ENCODE measurements at regions not wholly inside any gene's neighbourhood (a gene's known extent, or its start where the extent isn't known, plus 50 kb on each side); places are given as distances from the start of the nearest gene placed in this dataset.

GRCh38 chr5:101877451-101877850 lies 418.6 kb downstream of the SLCO4C1 start:
- no peaks in the 10 kb centered on the region for H3K27me3 ChIP-seq (ENCODE audit: insufficient read depth, low read length)
- no peak overlapping the region for H2AFZ ChIP-seq (ENCODE audit: low read depth, low read length)
- H3K36me3 ChIP-seq (ENCODE audit: insufficient read depth, low read length): no peaks in the 10 kb centered on the region
- H3K9me3 ChIP-seq (ENCODE audit: low read length): no peaks in the 10 kb centered on the region
- no peak overlapping the region for H3K4me3 ChIP-seq (ENCODE audit: low read length)
- no peaks in the 10 kb centered on the region for H3K4me1 ChIP-seq (ENCODE audit: insufficient read depth, low read length)

GRCh38 chr5:101866473-101866872 lies 429.6 kb downstream of the SLCO4C1 start:
- H3K36me3 ChIP-seq (ENCODE audit: insufficient read depth, low read length): no peaks in the 10 kb centered on the region
- H3K4me1 ChIP-seq (ENCODE audit: insufficient read depth, low read length): peaks cover 5% of the 10 kb centered on the region
- H3K27me3 ChIP-seq (ENCODE audit: insufficient read depth, low read length): no peaks in the 10 kb centered on the region

GRCh38 chr5:101860563-101860962 lies 435.5 kb downstream of the SLCO4C1 start:
- Histone ChIP-seq H2AFZ (ENCODE audit: low read depth, low read length) (no peak overlapping the region), H3K4me3 (ENCODE audit: low read length) (no peak overlapping the region), H3K9me3 (ENCODE audit: low read length) (no peaks in the 10 kb centered on the region), H3K4me1 (ENCODE audit: insufficient read depth, low read length) (no peaks in the 10 kb centered on the region), H3K27me3 (ENCODE audit: insufficient read depth, low read length) (no peaks in the 10 kb centered on the region), H3K36me3 (ENCODE audit: insufficient read depth, low read length) (no peaks in the 10 kb centered on the region)

More at GRCh38 chr5:101866473-101866872, 429.6 kb downstream of the SLCO4C1 start:
- Histone ChIP-seq H3K4me3 (ENCODE audit: low read length) (no peak overlapping the region), H3K9me3 (ENCODE audit: low read length) (no peaks in the 10 kb centered on the region), H2AFZ (ENCODE audit: low read depth, low read length) (no peak overlapping the region)

DNA sequence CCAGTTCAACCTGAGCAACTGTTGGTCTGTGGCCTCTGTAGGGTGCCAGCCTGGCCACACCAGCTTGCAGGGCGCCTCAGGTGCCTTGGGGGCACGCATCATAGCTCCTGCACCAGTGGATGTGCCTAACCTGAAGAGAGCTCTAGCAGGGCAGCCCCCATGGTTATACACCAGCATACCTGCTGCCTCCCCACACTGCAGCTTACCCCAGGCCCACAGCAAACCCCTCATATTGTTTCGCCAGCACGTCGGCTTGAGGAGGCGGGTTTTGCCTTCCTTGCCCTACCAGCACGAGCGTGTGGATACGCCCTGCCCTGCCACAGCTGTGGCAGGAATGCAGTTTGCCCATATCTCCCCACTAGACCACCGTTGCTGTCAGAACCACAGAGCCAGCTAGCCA lies 435.9 kb downstream of the SLCO4C1 start:
- Histone ChIP-seq H2AFZ (ENCODE audit: low read depth, low read length) (no peak overlapping the region), H3K36me3 (ENCODE audit: insufficient read depth, low read length) (no peaks in the 10 kb centered on the region), H3K9me3 (ENCODE audit: low read length) (no peaks in the 10 kb centered on the region), H3K4me3 (ENCODE audit: low read length) (no peak overlapping the region), H3K27me3 (ENCODE audit: insufficient read depth, low read length) (no peaks in the 10 kb centered on the region), H3K4me1 (ENCODE audit: insufficient read depth, low read length) (no peaks in the 10 kb centered on the region)

GRCh38 chr5:101846496-101846895 lies 449.6 kb downstream of the SLCO4C1 start:
- Histone ChIP-seq H3K9me3 (ENCODE audit: low read length) (no peaks in the 10 kb centered on the region), H3K4me3 (ENCODE audit: low read length) (no peak overlapping the region), H3K4me1 (ENCODE audit: insufficient read depth, low read length) (peaks cover 4% of the 10 kb centered on the region), H3K27me3 (ENCODE audit: insufficient read depth, low read length) (no peaks in the 10 kb centered on the region), H3K36me3 (ENCODE audit: insufficient read depth, low read length) (no peaks in the 10 kb centered on the region), H2AFZ (ENCODE audit: low read depth, low read length) (no peak overlapping the region)

DNA sequence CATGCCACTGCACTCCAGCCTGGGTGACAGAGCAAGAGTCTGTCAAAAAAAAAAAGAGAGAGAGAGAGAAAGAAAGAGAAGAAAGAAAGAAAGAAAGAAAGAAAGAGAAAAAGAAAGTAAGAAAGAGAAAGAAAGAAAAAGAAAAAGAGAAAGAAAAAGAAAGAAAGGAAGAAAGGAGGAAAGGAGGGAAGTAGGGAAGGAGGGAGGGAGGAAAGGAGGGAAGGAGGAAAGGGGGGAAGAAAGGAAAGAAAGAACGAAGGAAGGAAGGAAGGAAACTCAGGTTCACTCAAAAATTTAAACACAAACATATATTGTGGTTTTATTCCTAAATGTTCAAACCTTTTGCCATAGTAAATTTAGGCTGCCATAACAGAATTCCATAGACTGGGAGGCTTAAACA lies 453.0 kb downstream of the SLCO4C1 start:
- H3K27me3 ChIP-seq (ENCODE audit: insufficient read depth, low read length): no peaks in the 10 kb centered on the region
- no peak overlapping the region for H3K4me3 ChIP-seq (ENCODE audit: low read length)
- H2AFZ ChIP-seq (ENCODE audit: low read depth, low read length): no peak overlapping the region
- H3K4me1 ChIP-seq (ENCODE audit: insufficient read depth, low read length): peaks cover 4% of the 10 kb centered on the region
- no peaks in the 10 kb centered on the region for H3K9me3 ChIP-seq (ENCODE audit: low read length)
- H3K36me3 ChIP-seq (ENCODE audit: insufficient read depth, low read length): no peaks in the 10 kb centered on the region

DNA sequence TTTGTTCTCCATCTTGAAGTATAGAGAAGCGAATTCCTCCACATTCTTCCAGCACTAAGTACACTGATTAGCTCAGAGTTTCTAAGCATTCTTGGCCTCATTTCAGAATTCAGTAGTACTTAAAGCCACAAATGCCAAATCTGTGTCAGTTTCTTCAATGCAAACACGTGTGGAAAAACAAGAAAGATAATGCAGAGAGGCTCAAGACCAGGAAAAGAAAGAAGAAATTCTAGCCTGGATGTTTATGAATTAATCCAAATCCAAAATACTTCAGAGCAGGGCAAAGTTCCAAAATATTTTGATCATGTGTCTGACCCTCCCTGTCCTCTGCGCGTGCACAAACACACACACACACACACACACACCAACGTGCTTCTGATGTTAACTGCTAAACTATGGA lies 457.6 kb downstream of the SLCO4C1 start:
- H3K4me1 ChIP-seq (ENCODE audit: insufficient read depth, low read length): no peaks in the 10 kb centered on the region
- no peaks in the 10 kb centered on the region for H3K36me3 ChIP-seq (ENCODE audit: insufficient read depth, low read length)
- no peak overlapping the region for H2AFZ ChIP-seq (ENCODE audit: low read depth, low read length)
- H3K27me3 ChIP-seq (ENCODE audit: insufficient read depth, low read length): no peaks in the 10 kb centered on the region
- no peaks in the 10 kb centered on the region for H3K9me3 ChIP-seq (ENCODE audit: low read length)
- H3K4me3 ChIP-seq (ENCODE audit: low read length): no peak overlapping the region

DNA sequence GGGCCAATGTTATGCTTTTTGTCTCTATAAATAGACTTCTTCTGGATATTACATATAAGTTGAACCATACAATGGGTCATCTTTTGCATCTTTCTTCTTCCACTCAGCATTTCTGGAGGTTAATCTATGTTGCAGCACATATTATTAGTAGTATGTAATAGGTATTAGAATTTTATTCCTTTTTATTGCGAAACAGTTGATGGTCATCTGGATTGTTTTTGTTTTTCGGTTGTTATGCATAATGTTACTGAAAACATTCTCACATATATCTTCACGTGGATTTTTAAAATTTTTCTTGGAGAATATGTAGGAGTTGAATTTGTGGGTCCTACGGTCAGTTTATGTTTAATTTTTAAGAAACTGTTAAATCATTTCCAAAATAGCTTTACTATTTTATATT lies 466.8 kb downstream of the SLCO4C1 start:
- Histone ChIP-seq H3K4me3 (ENCODE audit: low read length) (no peak overlapping the region), H3K4me1 (ENCODE audit: insufficient read depth, low read length) (no peaks in the 10 kb centered on the region), H3K36me3 (ENCODE audit: insufficient read depth, low read length) (no peaks in the 10 kb centered on the region), H2AFZ (ENCODE audit: low read depth, low read length) (no peak overlapping the region), H3K27me3 (ENCODE audit: insufficient read depth, low read length) (no peaks in the 10 kb centered on the region), H3K9me3 (ENCODE audit: low read length) (no peaks in the 10 kb centered on the region)

- peaks cover 2% of the 10 kb centered on the region for H3K9me3 ChIP-seq (ENCODE audit: low read length)
- H2AFZ ChIP-seq (ENCODE audit: low read depth, low read length): no peak overlapping the region
- no peak overlapping the region for H3K4me3 ChIP-seq (ENCODE audit: low read length)
- H3K4me1 ChIP-seq (ENCODE audit: insufficient read depth, low read length): no peaks in the 10 kb centered on the region
- no peaks in the 10 kb centered on the region for H3K27me3 ChIP-seq (ENCODE audit: insufficient read depth, low read length)
- no peaks in the 10 kb centered on the region for H3K36me3 ChIP-seq (ENCODE audit: insufficient read depth, low read length)
These were observed 484.6 kb downstream of the SLCO4C1 start for GRCh38 chr5:101811466-101811865.

GRCh38 chr5:101806410-101806809 lies 489.7 kb downstream of the SLCO4C1 start:
- peaks cover 2% of the 10 kb centered on the region for H3K9me3 ChIP-seq (ENCODE audit: low read length)
- no peak overlapping the region for H2AFZ ChIP-seq (ENCODE audit: low read depth, low read length)
- H3K36me3 ChIP-seq (ENCODE audit: insufficient read depth, low read length): no peaks in the 10 kb centered on the region
- no peak overlapping the region for H3K4me3 ChIP-seq (ENCODE audit: low read length)
- no peaks in the 10 kb centered on the region for H3K4me1 ChIP-seq (ENCODE audit: insufficient read depth, low read length)
- H3K27me3 ChIP-seq (ENCODE audit: insufficient read depth, low read length): no peaks in the 10 kb centered on the region

- Histone ChIP-seq H3K4me1 (ENCODE audit: insufficient read depth, low read length) (no peaks in the 10 kb centered on the region), H3K9me3 (ENCODE audit: low read length) (peaks cover 3% of the 10 kb centered on the region), H2AFZ (ENCODE audit: low read depth, low read length) (no peak overlapping the region), H3K36me3 (ENCODE audit: insufficient read depth, low read length) (no peaks in the 10 kb centered on the region), H3K4me3 (ENCODE audit: low read length) (no peak overlapping the region), H3K27me3 (ENCODE audit: insufficient read depth, low read length) (peaks cover 2% of the 10 kb centered on the region)
These were observed 499.7 kb downstream of the SLCO4C1 start for GRCh38 chr5:101796427-101796826.

DNA sequence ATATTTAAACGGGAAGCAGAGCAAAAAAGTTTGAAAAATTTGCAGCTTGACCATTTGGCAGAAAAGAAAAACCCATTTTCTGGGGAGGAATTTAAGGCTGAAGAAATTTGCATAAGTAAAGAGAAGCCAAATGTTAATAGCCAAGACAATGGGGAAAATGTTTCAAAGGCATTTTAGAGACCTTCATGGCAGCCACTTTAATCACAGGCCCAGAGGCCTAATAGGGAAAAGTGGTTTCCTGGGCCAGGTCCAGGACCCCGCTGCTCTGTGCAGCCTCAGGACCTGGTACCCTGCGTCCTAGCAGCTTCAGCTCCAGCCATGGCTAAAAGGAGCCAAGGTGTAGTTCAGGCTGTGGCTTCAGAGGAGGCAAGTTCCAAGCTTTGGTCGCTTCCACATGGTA lies 507.3 kb downstream of the SLCO4C1 start:
- no peaks in the 10 kb centered on the region for H3K4me1 ChIP-seq (ENCODE audit: insufficient read depth, low read length)
- H3K36me3 ChIP-seq (ENCODE audit: insufficient read depth, low read length): no peaks in the 10 kb centered on the region
- no peak overlapping the region for H2AFZ ChIP-seq (ENCODE audit: low read depth, low read length)
- peaks cover 22% of the 10 kb centered on the region for H3K27me3 ChIP-seq (ENCODE audit: insufficient read depth, low read length)
- H3K4me3 ChIP-seq (ENCODE audit: low read length): no peak overlapping the region
- H3K9me3 ChIP-seq (ENCODE audit: low read length): peaks cover 3% of the 10 kb centered on the region

DNA sequence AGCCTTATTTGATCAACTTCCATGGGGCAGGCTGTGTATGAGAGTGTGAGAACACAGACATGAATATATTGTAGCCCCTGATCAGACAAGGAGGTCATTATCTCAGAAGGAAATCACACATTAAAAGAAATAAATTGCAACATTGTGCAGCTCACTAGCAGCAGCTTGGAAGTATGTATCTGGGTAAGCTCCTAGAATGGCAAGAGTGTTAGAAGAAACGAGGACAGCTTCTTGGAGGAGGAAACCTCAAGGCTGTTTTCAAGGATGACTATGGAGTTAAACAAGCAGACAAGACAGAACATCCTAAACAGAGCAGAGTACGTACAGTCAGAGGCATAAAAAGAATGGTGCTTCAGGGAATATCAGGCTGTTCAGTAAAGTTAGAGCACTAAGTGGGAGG lies 511.0 kb downstream of the SLCO4C1 start:
- no peak overlapping the region for H3K4me3 ChIP-seq (ENCODE audit: low read length)
- H2AFZ ChIP-seq (ENCODE audit: low read depth, low read length): no peak overlapping the region
- peaks cover 9% of the 10 kb centered on the region for H3K4me1 ChIP-seq (ENCODE audit: insufficient read depth, low read length)
- H3K36me3 ChIP-seq (ENCODE audit: insufficient read depth, low read length): no peaks in the 10 kb centered on the region
- peaks cover 25% of the 10 kb centered on the region for H3K27me3 ChIP-seq (ENCODE audit: insufficient read depth, low read length)
- H3K9me3 ChIP-seq (ENCODE audit: low read length): no peaks in the 10 kb centered on the region

DNA sequence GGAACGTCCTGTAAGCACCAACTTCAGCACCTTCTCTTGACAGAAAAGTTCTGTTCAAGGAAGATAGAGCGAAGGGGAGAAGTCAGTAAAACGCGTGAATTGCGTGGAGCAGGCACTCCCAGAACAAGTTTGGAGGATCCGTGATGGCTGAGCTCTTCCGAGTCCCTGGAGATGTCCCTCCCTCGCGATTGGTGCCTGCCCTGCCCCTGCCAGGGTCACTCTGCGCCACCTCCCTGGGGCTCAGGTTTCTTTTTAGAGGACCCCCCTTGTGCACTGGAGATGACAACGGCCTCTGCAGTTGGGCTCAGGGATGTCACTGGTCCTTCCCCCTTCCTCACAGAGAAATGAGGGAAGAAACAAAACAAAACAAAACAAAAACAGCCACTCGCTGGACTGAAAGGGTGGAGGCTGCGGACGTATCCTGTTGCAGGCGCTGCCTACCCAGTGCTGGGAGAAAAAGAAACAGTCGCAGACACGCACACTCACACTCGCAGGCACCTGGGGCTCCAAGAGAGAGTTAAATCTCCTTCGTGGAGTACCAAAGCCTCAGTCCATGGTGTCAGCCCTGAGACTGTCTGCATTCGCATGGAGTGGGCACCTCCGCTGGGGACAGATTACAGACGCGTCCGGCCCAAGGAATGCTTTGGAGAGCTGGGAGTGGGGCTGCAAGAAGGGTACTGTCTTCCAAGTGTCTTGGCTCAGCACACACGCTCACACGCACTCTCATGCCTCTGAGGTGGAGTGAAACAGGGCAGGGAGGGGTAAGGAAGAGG lies 512.7 kb downstream of the SLCO4C1 start:
- H3K4me1 ChIP-seq (ENCODE audit: insufficient read depth, low read length): peaks cover 9% of the 10 kb centered on the region
- no peaks in the 10 kb centered on the region for H3K9me3 ChIP-seq (ENCODE audit: low read length)
- H3K27me3 ChIP-seq (ENCODE audit: insufficient read depth, low read length): peaks cover 22% of the 10 kb centered on the region
- no peak overlapping the region for H3K4me3 ChIP-seq (ENCODE audit: low read length)
- H2AFZ ChIP-seq (ENCODE audit: low read depth, low read length): no peak overlapping the region
- no peaks in the 10 kb centered on the region for H3K36me3 ChIP-seq (ENCODE audit: insufficient read depth, low read length)
